ENCODE measurements at regions not wholly inside any gene's neighbourhood (a gene's known extent, or its start where the extent isn't known, plus 50 kb on each side); places are given as distances from the start of the nearest gene placed in this dataset.

DNA sequence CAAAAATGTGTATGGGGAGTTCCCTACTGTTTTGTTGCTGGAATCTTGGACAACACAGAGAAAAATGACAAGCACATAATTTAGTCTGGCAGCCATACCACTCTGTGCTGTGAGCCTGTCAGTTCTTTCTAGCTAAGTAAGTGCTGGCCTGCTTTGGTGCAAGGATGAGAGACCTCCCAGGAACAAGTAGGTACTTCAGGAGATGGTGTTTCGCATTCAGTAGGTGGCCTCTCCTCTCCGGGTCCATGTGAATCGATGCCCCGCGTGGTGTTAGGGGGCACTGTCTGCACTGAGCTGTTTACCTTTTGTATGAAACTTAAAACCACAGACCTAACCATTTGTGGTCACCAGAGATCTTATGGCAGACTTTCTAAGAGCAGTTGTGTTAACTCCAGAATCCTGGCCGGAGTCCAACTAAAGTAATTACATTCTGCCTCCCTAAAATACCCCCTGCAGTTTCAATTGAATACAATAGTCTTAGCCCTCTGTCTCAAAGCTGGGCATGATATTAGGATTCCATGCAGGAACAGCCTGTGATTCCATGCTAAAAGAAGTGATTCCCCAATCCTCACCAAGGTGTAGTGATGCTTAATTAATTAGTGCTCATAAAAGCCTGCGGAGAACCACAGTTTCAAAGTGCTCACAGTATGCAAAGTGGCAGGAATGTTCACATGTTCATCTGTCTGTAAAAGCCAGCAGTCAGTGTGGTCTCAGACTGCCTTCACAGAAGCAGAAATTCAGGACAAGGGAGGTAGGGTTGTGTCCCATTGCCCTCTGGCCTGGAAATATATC, 64.2 kb downstream of the LLPH start:
- H3K9me3 ChIP-seq, result no peaks in the 10 kb centered on the region
- H3K4me3 ChIP-seq, result no peak overlapping the region
- intact Hi-C loops (cut with DNase I; ENCODE audit: low total_unique reads) (no loop called here), in situ Hi-C loops (cut with MboI; ENCODE audit: low sequenced_read_pairs in 4 of 4) (no loop called here)
- TF ChIP-seq, protein P1, sequence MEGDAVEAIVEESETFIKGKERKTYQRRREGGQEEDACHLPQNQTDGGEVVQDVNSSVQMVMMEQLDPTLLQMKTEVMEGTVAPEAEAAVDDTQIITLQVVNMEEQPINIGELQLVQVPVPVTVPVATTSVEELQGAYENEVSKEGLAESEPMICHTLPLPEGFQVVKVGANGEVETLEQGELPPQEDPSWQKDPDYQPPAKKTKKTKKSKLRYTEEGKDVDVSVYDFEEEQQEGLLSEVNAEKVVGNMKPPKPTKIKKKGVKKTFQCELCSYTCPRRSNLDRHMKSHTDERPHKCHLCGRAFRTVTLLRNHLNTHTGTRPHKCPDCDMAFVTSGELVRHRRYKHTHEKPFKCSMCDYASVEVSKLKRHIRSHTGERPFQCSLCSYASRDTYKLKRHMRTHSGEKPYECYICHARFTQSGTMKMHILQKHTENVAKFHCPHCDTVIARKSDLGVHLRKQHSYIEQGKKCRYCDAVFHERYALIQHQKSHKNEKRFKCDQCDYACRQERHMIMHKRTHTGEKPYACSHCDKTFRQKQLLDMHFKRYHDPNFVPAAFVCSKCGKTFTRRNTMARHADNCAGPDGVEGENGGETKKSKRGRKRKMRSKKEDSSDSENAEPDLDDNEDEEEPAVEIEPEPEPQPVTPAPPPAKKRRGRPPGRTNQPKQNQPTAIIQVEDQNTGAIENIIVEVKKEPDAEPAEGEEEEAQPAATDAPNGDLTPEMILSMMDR (IDR thresholded peaks at IDR 0.05 in 4 of 5, conservative IDR thresholded peaks at IDR 0.05 in 1 of 5), result no peak
- TF ChIP-seq POLR2A (IDR thresholded peaks at IDR 0.05), result no peak
- H3K4me1 ChIP-seq, result no peaks in the 10 kb centered on the region
- DNase-seq (no peak), ATAC-seq (no peak)
- H3K27ac ChIP-seq, result no peak overlapping the region
- H3K27me3 ChIP-seq, result no peaks in the 10 kb centered on the region
- H3K36me3 ChIP-seq, result no peaks in the 10 kb centered on the region

DNA sequence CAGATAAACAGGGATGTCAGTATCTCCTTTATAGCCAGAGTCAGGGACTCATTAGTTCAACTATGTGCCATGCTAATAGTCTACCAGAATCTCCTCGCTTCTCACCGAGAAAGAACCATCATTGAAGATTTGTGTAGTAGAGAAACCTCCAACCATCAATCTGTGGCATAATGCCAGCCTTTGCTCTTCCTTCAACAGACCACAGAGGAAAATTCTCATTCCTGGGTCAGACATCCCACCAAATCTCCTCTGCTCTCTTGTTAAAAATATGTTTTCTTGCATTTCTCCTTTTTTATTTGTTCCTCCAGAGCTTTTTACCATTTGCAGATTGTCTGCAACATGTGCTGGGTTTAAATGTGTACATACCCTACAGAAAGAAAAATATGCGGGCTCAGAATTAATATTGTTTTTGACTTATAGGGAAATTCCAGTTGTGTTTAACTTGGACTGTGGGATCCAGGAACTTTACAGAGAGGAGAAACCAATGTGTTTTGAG, 64.9 kb downstream of the LLPH start:
- ATAC-seq, result no peak
- TF ChIP-seq, protein P1 (IDR thresholded peaks at IDR 0.05 in 4 of 5, conservative IDR thresholded peaks at IDR 0.05 in 1 of 5), result no peak
- no peak for TF ChIP-seq POLR2A (IDR thresholded peaks at IDR 0.05)
- no peaks in the 10 kb centered on the region for H3K36me3 ChIP-seq
- no peak for DNase-seq
- H3K9me3 ChIP-seq, result no peaks in the 10 kb centered on the region
- H3K27ac ChIP-seq, result no peak overlapping the region
- no peak overlapping the region for H3K4me3 ChIP-seq
- in situ Hi-C loops (cut with MboI; ENCODE audit: low sequenced_read_pairs in 4 of 4), result no loop called here
- H3K4me1 ChIP-seq, result no peaks in the 10 kb centered on the region
- no peaks in the 10 kb centered on the region for H3K27me3 ChIP-seq
- intact Hi-C loops (cut with DNase I; ENCODE audit: low total_unique reads), result no loop called here

DNA sequence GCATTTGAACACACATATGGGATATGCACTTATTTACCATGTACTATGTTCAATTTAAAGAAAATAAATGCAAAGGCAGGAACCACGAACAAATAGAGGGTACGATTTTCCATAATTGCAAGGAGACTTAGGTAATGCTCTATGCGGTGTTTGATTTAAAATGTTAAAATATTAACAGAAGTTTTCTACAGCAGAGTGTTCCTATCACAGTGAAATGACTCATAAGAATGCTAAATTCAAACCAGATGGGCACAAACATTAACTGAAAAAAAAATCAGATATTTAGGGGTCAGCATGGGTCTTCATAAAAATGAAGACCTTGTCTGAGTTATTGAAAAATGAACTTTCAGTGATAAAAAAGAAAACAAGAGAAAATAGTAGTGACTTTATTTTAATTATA, 65.4 kb downstream of the LLPH start:
- Histone ChIP-seq H3K36me3 (no peaks in the 10 kb centered on the region), H3K9me3 (no peaks in the 10 kb centered on the region), H3K27ac (no peak overlapping the region), H3K27me3 (no peaks in the 10 kb centered on the region), H3K4me1 (no peaks in the 10 kb centered on the region), H3K4me3 (no peak overlapping the region)
- in situ Hi-C loops (cut with MboI; ENCODE audit: low sequenced_read_pairs in 4 of 4), result no loop called here
- no peak for TF ChIP-seq POLR2A (IDR thresholded peaks at IDR 0.05)
- TF ChIP-seq, protein P1 (IDR thresholded peaks at IDR 0.05 in 4 of 5, conservative IDR thresholded peaks at IDR 0.05 in 1 of 5), result no peak
- ATAC-seq, result no peak
- intact Hi-C loops (cut with DNase I; ENCODE audit: low total_unique reads), result no loop called here
- DNase-seq, result no peak

DNA sequence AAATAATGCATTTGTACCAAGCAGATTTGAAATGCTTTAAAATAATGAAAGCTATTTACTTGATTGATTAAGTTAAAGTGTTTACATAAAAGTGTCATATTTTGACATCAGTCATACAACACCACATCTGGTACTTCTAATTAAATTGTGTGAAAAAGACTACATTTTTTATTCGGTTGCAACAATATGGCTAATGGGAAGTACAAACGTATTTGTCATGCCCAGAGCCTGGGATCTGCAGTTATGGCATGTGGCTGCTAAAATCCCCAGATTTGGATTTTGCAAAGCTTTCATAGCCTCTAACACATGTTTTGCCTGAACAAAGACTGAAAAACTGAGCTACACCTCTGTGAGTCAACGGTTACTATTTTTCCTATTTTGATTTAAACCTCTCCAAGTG, 66.6 kb downstream of the LLPH start:
- Histone ChIP-seq H3K4me3 (no peak overlapping the region), H3K4me1 (no peaks in the 10 kb centered on the region), H3K9me3 (no peaks in the 10 kb centered on the region), H3K27me3 (no peaks in the 10 kb centered on the region), H3K27ac (no peak overlapping the region), H3K36me3 (no peaks in the 10 kb centered on the region)
- no peak for DNase-seq
- ATAC-seq, result no peak
- in situ Hi-C loops (cut with MboI; ENCODE audit: low sequenced_read_pairs in 4 of 4), result no loop called here
- intact Hi-C loops (cut with DNase I; ENCODE audit: low total_unique reads), result no loop called here
- TF ChIP-seq, protein P1 (IDR thresholded peaks at IDR 0.05 in 4 of 5, conservative IDR thresholded peaks at IDR 0.05 in 1 of 5), result no peak
- TF ChIP-seq POLR2A (IDR thresholded peaks at IDR 0.05), result no peak

DNA sequence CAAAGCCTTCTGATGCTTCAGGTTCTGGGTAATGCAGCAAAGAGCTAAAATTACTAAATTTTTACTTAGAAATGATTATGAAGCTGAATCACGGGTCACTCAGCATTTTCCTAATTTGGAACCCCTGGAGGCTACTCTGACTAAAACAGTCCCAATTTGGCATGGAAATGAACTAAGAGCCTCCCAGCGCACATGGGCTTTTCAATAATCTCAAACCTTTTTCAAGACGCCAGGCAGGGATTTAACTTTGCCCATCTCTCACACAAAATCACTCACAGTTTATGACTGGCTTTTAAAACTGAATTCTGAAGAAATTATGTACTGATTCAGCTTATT, 68.3 kb downstream of the LLPH start:
- Histone ChIP-seq H3K27me3 (no peaks in the 10 kb centered on the region), H3K9me3 (no peaks in the 10 kb centered on the region), H3K27ac (no peak overlapping the region), H3K4me1 (no peaks in the 10 kb centered on the region), H3K4me3 (no peak overlapping the region), H3K36me3 (no peaks in the 10 kb centered on the region)
- DNase-seq (no peak), ATAC-seq (no peak)
- in situ Hi-C loops (cut with MboI; ENCODE audit: low sequenced_read_pairs in 4 of 4) (no loop called here), intact Hi-C loops (cut with DNase I; ENCODE audit: low total_unique reads) (no loop called here)
- TF ChIP-seq, protein P1 (IDR thresholded peaks at IDR 0.05 in 4 of 5, conservative IDR thresholded peaks at IDR 0.05 in 1 of 5), result no peak
- no peak for TF ChIP-seq POLR2A (IDR thresholded peaks at IDR 0.05)
